ENCODE measurements at regions not wholly inside any gene's neighbourhood (a gene's known extent, or its start where the extent isn't known, plus 50 kb on each side); places are given as distances from the start of the nearest gene placed in this dataset.

GRCh38 chr7:404812-405488 lies 114.7 kb downstream of the PDGFA start:
- no peak overlapping the region for H3K4ac ChIP-seq (ENCODE audit: low read depth, low read length)
- H3T11ph ChIP-seq (ENCODE audit: low read length): no peak overlapping the region
- no peak overlapping the region for H3K9ac ChIP-seq (ENCODE audit: extremely low read depth, insufficient read length, low read length)
- H3K9me3 ChIP-seq (ENCODE audit: control insufficient read depth, low read depth, low read length): peaks cover 5% of the 10 kb centered on the region
- no peak overlapping the region for H2BK120ac ChIP-seq (ENCODE audit: low read depth, low read length, poor library complexity, severe bottlenecking)
- peaks cover 16 to 17% of the 10 kb centered on the region in 2 experiments for H3K9me3 Mint-ChIP-seq
- H2BK12ac ChIP-seq (ENCODE audit: insufficient read length, low read depth, low read length): no peak overlapping the region
- no peak overlapping the region for H2BK15ac ChIP-seq (ENCODE audit: low read depth, low read length)
- DNase-seq: no peak
- H3K27me3 Mint-ChIP-seq (ENCODE audit: low read depth): peaks cover 32% of the 10 kb centered on the region
- no peaks in the 10 kb centered on the region for H3K27me3 ChIP-seq (ENCODE audit: insufficient read depth, low read length)
- H3K4me1 Mint-ChIP-seq: peaks cover 6 to 27% of the 10 kb centered on the region in 2 experiments
- H2AFZ ChIP-seq (ENCODE audit: low read length): no peak overlapping the region
- no peak overlapping the region for H4K8ac ChIP-seq (replicated peaks; ENCODE audit: insufficient read length, low read depth, low read length)
- H3K56ac ChIP-seq (ENCODE audit: insufficient read length, low read depth, low read length): no peak overlapping the region
- no peak overlapping the region for H2BK5ac ChIP-seq (ENCODE audit: insufficient read length, low read length)
- no peak overlapping the region; the same call in 1 of the 2 replicates for H3K14ac ChIP-seq (ENCODE audit: insufficient read depth, low read length)
- no peak for TF ChIP-seq CTCF (conservative IDR thresholded peaks at IDR 0.05)
- peaks cover 0 to 5% (median 0%) of the 10 kb centered on the region in 3 experiments; a peak in 3 of 7 replicates for H3K36me3 Mint-ChIP-seq (ENCODE audit: insufficient read depth in 1 of 3, low read depth in 3 of 3)
- H3K23me2 ChIP-seq (ENCODE audit: insufficient read length, low read depth, low read length, poor library complexity, severe bottlenecking): no peaks in the 10 kb centered on the region
- no peaks in the 10 kb centered on the region for H4K20me1 ChIP-seq (ENCODE audit: control insufficient read depth, insufficient read depth, insufficient read length)
- no peak overlapping the region for H4K91ac ChIP-seq (ENCODE audit: insufficient read length, low read depth, low read length)
- H3K27ac Mint-ChIP-seq: no peak overlapping the region
- H2BK20ac ChIP-seq (ENCODE audit: low read depth, low read length, poor library complexity, severe bottlenecking): no peak overlapping the region
- H3K18ac ChIP-seq (ENCODE audit: insufficient read length, low read depth, low read length): no peak overlapping the region
- no peaks in the 10 kb centered on the region for H3K79me1 ChIP-seq (ENCODE audit: insufficient read depth, low read depth, low read length, poor library complexity, severe bottlenecking)
- H3K4me2 ChIP-seq (ENCODE audit: insufficient read depth, insufficient read length, low read length): no peak overlapping the region
- no peaks in the 10 kb centered on the region for H3K79me2 ChIP-seq (ENCODE audit: insufficient read depth, low read length)
- no peak overlapping the region for H4K5ac ChIP-seq (ENCODE audit: insufficient read length, low read depth, low read length)
- no peak overlapping the region for H2AK5ac ChIP-seq (ENCODE audit: insufficient read length, low read length)
- no peaks in the 10 kb centered on the region for H3K4me1 ChIP-seq (ENCODE audit: insufficient read depth, low read length)
- H3K23ac ChIP-seq (ENCODE audit: insufficient read length, low read depth, low read length): no peak overlapping the region
- no CpG with 5 or more reads among the region's 18 CpGs for WGBS (ENCODE audit: extremely low coverage, insufficient read length, low lambda C conversion rate)
- H3K4me3 Mint-ChIP-seq: no peak overlapping the region
- H3K27ac ChIP-seq (ENCODE audit: insufficient read length, low read depth, low read length): no peak overlapping the region
